ENCODE measurements at regions not wholly inside any gene's neighbourhood (a gene's known extent, or its start where the extent isn't known, plus 50 kb on each side); places are given as distances from the start of the nearest gene placed in this dataset.

DNA sequence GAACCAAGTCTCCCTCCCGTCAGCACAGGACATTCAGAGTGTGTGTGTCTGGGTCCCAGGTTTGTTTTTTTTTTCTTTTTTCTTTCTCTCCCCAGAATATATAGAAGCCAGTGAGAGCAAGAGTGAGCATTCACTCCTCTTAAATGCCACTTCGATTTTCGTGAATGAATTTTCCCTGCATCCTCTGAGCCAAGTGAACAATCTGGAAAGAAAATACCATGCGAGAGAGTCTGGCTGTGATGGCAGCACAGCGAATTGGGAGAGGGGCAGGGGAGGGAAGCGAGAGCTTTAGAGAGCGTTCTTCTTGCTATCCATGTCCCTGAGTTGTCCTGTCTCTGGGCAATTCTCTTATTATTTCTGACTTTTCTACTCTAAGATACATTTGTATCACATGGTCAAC, 76.0 kb upstream of the RAB3GAP2 start:
- Histone ChIP-seq H3K27ac (ENCODE audit: low read depth in 2 of 2, low read length in 1 of 2) (no peak overlapping the region), H3K9me3 (no peaks in the 10 kb centered on the region), H2AFZ (ENCODE audit: low read depth) (no peak overlapping the region), H3K4me3 (ENCODE audit: low read depth in 2 of 2, low read length in 1 of 2) (no peak overlapping the region), H3K9ac (no peak overlapping the region), H3K9me2 (no peaks in the 10 kb centered on the region), H3K36me3 (replicated peaks in 1 of 2; ENCODE audit: control insufficient read depth in 1 of 2, insufficient read depth in 2 of 2, low read length in 1 of 2) (no peaks in the 10 kb centered on the region), H3F3A (replicated peaks; ENCODE audit: insufficient read depth) (no peaks in the 10 kb centered on the region), H3K27me3 (ENCODE audit: insufficient read depth) (no peaks in the 10 kb centered on the region), H3K4me1 (ENCODE audit: control insufficient read depth in 1 of 2, insufficient read depth in 2 of 2, low read depth in 1 of 2, low read length in 1 of 2) (peaks cover 0 to 8% of the 10 kb centered on the region in 2 experiments; a peak in 2 of 4 replicates), H3K79me2 (ENCODE audit: insufficient read depth) (no peaks in the 10 kb centered on the region), H3K4me2 (no peak overlapping the region), H4K20me1 (ENCODE audit: insufficient read depth) (no peaks in the 10 kb centered on the region)
- 82% methylated on average over 7 of the region's 7 CpGs for WGBS (ENCODE audit: low lambda C conversion rate)
- CTCF ChIA-PET: interaction anchor here (1.7 kb wide), 1 partner anchor 11 kb away, joined by 5 read pairs; no protein-coding TSS in a partner anchor
- no peak for DNase-seq
- no peak for TF ChIP-seq CTCF (IDR thresholded peaks at IDR 0.05)
- TF ChIP-seq EP300 (IDR thresholded peaks at IDR 0.05; ENCODE audit: borderline replicate concordance in 1 of 2, low read depth in 1 of 2, low read length in 1 of 2): no peak
- POLR2A ChIA-PET: no interaction called here

DNA sequence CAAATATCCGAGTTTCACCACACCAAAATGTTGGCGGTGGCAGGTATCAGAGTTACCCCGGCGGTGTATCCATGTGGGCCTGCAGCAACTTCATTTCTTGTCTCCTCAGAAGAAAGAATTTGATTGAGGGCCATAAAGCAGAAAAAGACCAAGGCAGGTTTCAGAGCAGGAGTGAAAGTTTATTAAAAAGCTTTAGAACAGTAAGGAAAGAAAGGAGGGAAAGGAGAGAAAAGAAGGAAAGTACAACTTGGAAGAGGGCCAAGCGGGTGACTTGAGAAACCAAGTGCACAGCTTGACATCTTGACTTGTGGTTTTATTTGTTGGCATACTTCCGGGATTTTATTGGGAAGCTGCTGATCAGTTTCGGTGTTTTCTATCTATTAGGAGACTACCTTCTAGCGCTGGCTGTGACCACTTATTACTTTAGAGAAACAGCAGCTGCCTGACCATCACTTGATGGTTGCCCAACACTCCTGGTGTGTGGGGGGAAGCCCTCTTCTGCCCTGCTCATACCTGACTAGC, 75.5 kb upstream of the RAB3GAP2 start:
- Histone ChIP-seq H3K9me2 (no peaks in the 10 kb centered on the region), H3K27ac (ENCODE audit: low read depth in 2 of 2, low read length in 1 of 2) (no peak overlapping the region), H3K4me3 (ENCODE audit: low read depth in 2 of 2, low read length in 1 of 2) (no peak overlapping the region), H3F3A (replicated peaks; ENCODE audit: insufficient read depth) (no peaks in the 10 kb centered on the region), H3K4me2 (no peak overlapping the region), H3K79me2 (ENCODE audit: insufficient read depth) (no peaks in the 10 kb centered on the region), H3K27me3 (ENCODE audit: insufficient read depth) (no peaks in the 10 kb centered on the region), H3K9me3 (no peaks in the 10 kb centered on the region), H2AFZ (ENCODE audit: low read depth) (no peak overlapping the region), H3K36me3 (replicated peaks in 1 of 2; ENCODE audit: control insufficient read depth in 1 of 2, insufficient read depth in 2 of 2, low read length in 1 of 2) (no peaks in the 10 kb centered on the region), H4K20me1 (ENCODE audit: insufficient read depth) (no peaks in the 10 kb centered on the region), H3K4me1 (ENCODE audit: control insufficient read depth in 1 of 2, insufficient read depth in 2 of 2, low read depth in 1 of 2, low read length in 1 of 2) (peaks cover 0 to 8% of the 10 kb centered on the region in 2 experiments; a peak in 2 of 4 replicates), H3K9ac (no peak overlapping the region)
- 74% methylated on average over 8 of the region's 8 CpGs for WGBS (ENCODE audit: low lambda C conversion rate)
- CTCF ChIA-PET: interaction anchor here (1.7 kb wide), 1 partner anchor 11 kb away, joined by 5 read pairs; no protein-coding TSS in a partner anchor
- POLR2A ChIA-PET: no interaction called here
- TF ChIP-seq RXRA (IDR thresholded peaks at IDR 0.05; ENCODE audit: borderline replicate concordance, low read depth): no peak
- no peak for TF ChIP-seq EP300 (IDR thresholded peaks at IDR 0.05; ENCODE audit: borderline replicate concordance in 1 of 2, low read depth in 1 of 2, low read length in 1 of 2)
- TF ChIP-seq EZH2phosphoT487 (IDR thresholded peaks at IDR 0.05; ENCODE audit: borderline replicate concordance, low read depth): no peak
- TF ChIP-seq USF1 (IDR thresholded peaks at IDR 0.05; ENCODE audit: borderline replicate concordance, low read depth): no peak
- no peak for TF ChIP-seq YY1 (IDR thresholded peaks at IDR 0.05; ENCODE audit: low read depth)
- no peak for TF ChIP-seq GATA2 (CRISPR knock-in tag; IDR thresholded peaks at IDR 0.05)
- no peak for TF ChIP-seq TCF12 (IDR thresholded peaks at IDR 0.05)
- TF ChIP-seq, protein P1, sequence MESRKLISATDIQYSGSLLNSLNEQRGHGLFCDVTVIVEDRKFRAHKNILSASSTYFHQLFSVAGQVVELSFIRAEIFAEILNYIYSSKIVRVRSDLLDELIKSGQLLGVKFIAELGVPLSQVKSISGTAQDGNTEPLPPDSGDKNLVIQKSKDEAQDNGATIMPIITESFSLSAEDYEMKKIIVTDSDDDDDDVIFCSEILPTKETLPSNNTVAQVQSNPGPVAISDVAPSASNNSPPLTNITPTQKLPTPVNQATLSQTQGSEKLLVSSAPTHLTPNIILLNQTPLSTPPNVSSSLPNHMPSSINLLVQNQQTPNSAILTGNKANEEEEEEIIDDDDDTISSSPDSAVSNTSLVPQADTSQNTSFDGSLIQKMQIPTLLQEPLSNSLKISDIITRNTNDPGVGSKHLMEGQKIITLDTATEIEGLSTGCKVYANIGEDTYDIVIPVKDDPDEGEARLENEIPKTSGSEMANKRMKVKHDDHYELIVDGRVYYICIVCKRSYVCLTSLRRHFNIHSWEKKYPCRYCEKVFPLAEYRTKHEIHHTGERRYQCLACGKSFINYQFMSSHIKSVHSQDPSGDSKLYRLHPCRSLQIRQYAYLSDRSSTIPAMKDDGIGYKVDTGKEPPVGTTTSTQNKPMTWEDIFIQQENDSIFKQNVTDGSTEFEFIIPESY (IDR thresholded peaks at IDR 0.05; ENCODE audit: borderline replicate concordance, low read depth): no peak
- no peak for TF ChIP-seq USF2 (IDR thresholded peaks at IDR 0.05; ENCODE audit: borderline replicate concordance, low read depth, low read length)
- TF ChIP-seq ELF1 (IDR thresholded peaks at IDR 0.05): no peak
- DNase-seq: no peak
